C4-2B (cell line): ENCODE measurements at regions not wholly inside any gene's neighbourhood (a gene's known extent, or its start where the extent isn't known, plus 50 kb on each side); places are given as distances from the start of the nearest gene placed in this dataset.
"Not testable (repeated sequence)": the region's sequence is repeated elsewhere in the genome, so short reads cannot be mapped to it uniquely, and the experiment has no call there.

Experiments
- H3K27ac ChIP-seq: fragments of 450-650 bp; 2 replicates; pipeline ENCODE4 v1.5.1; 2017
- CTCF ChIP-seq: fragments of 450-650 bp; conservative IDR thresholded peaks from 2 replicates; pipeline ENCODE4 v1.5.1; 2017; ENCODE audit warnings: mild to moderate bottlenecking
- ZFX ChIP-seq: fragments of 450-650 bp; IDR thresholded peaks from 2 replicates; pipeline ENCODE4 v1.6.1; 2017

DNA sequence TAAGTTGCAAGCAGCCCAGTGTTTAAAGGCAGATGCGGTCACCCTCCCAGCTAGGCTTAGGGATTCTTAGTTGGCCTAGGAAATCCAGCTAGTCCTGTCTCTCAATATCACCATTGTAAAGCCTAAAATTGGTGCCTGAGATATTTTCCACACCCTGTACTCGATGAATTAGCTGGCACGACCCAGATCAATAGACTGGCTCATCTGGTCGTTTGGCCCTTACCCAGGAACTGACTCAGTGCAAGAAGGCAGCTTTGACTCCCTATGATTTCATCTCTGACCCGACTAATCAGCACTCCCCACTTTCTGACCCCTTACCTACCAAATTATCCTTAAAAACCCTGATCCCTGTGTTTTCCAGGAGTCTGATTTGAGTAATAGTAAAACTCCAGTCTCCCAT is 384.9 kb upstream of the SLC7A11 start:
- TF ChIP-seq ZFX, result no peak
- TF ChIP-seq CTCF, result no peak
- no peak overlapping the region for H3K27ac ChIP-seq

GRCh38 chr4:138622362-138622761 is 380.2 kb upstream of the SLC7A11 start:
- H3K27ac ChIP-seq, result not testable (repeated sequence)

- no peak overlapping the region for H3K27ac ChIP-seq
- TF ChIP-seq CTCF (no peak), ZFX (no peak)
Observed at GRCh38 chr4:138616775-138617174, 374.6 kb upstream of the SLC7A11 start.

DNA sequence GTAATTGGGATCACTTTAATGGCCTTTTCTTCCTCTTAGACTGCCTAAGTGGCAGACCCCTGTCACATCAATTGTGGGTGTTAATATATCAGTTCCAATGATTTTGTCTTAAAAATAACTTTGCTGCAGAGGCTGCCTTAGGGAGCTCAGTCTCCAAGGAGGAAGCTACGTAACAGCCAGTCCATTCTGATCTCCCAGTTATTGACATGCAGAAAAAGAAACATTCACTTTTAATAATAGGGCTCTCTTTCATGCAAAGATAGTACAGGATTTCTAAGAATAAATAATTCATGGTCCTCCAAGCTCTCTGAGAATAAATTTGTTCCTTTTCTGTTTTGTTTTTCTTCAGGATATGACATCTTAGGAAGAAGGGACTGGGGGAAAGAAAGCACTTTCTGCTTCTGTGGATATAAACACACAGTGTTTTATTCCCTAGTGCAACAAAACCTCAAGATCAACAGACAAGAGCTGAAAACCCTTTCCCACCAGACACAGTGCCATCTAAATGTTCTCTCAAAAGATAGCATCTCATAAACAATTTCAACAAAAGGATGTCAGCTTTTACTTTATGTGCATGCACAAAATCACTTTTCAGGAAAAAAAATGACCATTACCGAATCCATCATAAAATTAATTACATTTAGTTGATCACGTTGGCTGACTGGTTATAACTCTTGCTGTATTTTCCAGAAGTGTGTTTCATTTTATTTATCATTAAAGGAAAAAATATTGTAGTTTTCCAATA is 372.4 kb upstream of the SLC7A11 start:
- no peak for TF ChIP-seq CTCF
- no peak for TF ChIP-seq ZFX
- H3K27ac ChIP-seq, result no peak overlapping the region

- H3K27ac ChIP-seq, result no peak overlapping the region
- no peak for TF ChIP-seq CTCF
Observed at GRCh38 chr4:138612428-138612827, 370.3 kb upstream of the SLC7A11 start.

DNA sequence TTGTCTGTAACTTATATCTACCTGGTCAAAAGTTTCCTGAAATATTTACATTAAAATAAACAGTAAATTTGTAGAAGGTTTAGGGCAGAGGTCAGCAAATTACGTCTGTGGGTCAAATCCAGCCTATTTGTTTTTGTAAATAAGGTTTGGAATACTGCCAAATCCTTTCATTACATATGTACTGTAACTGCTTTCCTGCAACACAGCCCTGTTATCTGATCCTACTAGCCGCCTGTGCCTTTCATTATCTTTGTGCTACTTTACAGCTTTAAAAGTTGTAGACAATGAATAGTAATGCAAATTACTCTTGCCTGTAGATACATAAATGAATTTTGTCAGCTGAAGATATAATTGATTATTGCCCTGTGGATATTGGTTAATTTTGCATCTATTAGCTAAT is 369.6 kb upstream of the SLC7A11 start:
- H3K27ac ChIP-seq, result no peak overlapping the region

DNA sequence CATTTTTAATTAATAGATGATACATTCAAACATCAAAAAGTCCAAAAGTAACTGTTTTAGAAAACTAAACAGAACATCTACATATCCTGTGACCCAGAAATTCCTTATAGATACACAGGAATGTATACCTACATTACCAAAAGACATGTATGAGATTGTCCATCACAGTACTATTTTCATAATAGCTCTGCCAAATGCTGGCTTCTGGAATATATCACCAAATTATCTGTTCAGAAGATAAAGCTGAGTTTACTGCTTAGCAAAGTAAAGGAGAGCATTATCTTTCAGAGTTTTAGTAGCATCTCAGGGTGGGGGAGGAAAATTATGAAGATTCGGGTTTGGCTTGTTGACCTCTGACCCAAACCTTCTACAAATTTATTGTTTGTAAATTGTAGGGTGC is 368.9 kb upstream of the SLC7A11 start:
- H3K27ac ChIP-seq, result no peak overlapping the region

More for the DNA sequence above, 369.6 kb upstream of the SLC7A11 start:
- no peak for TF ChIP-seq ZFX
- no peak for TF ChIP-seq CTCF

More for the DNA sequence above, 368.9 kb upstream of the SLC7A11 start:
- no peak for TF ChIP-seq CTCF
- TF ChIP-seq ZFX, result no peak
